B cell (primary cell): ENCODE measurements at regions not wholly inside any gene's neighbourhood (a gene's known extent, or its start where the extent isn't known, plus 50 kb on each side); places are given as distances from the start of the nearest gene placed in this dataset.

ENCODE experiments used
- EZH2 ChIP-seq: IDR thresholded peaks from 2 replicates; pipeline ENCODE4 v1.6.1; 2012; ENCODE audit warnings: borderline replicate concordance, low read depth, mild to moderate bottlenecking, moderate library complexity, low read length; ENCODE audit not compliant: insufficient read depth, poor library complexity, severe bottlenecking
- TF ChIP-seq, protein P1 (sequence below): fragments of 200-600 bp; IDR thresholded peaks from one replicate; pipeline ENCODE4 v1.8.0; 2022; ENCODE audit warnings: antibody characterized with exemption, mild to moderate bottlenecking

DNA sequence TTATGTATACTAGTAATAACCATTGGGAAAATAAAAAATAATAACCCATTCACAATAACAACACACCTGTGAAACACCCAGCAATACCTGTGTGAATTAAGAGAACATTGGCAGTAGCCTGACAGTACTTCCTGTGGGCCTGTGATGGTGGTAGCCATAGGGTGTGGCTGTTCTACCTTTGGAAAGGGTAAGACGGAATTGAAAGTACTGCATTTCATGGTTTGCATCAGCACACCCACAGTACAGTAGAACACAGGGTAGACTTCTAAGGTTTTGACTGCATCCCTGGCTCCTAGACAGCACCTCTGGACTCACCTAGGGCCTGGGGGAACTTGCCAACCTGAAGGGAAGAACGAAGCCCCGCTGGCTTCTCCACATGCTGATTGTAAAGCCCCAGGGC, 279.8 kb downstream of the HTR1B start:
- TF ChIP-seq, protein P1, sequence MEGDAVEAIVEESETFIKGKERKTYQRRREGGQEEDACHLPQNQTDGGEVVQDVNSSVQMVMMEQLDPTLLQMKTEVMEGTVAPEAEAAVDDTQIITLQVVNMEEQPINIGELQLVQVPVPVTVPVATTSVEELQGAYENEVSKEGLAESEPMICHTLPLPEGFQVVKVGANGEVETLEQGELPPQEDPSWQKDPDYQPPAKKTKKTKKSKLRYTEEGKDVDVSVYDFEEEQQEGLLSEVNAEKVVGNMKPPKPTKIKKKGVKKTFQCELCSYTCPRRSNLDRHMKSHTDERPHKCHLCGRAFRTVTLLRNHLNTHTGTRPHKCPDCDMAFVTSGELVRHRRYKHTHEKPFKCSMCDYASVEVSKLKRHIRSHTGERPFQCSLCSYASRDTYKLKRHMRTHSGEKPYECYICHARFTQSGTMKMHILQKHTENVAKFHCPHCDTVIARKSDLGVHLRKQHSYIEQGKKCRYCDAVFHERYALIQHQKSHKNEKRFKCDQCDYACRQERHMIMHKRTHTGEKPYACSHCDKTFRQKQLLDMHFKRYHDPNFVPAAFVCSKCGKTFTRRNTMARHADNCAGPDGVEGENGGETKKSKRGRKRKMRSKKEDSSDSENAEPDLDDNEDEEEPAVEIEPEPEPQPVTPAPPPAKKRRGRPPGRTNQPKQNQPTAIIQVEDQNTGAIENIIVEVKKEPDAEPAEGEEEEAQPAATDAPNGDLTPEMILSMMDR = no peak
- TF ChIP-seq EZH2 = no peak
